ENCODE measurements at regions not wholly inside any gene's neighbourhood (a gene's known extent, or its start where the extent isn't known, plus 50 kb on each side); places are given as distances from the start of the nearest gene placed in this dataset.

- Histone ChIP-seq H3K27ac (ENCODE audit: insufficient read depth, low read length) (no peak overlapping the region), H3K36me3 (ENCODE audit: control insufficient read depth, insufficient read depth, low read length) (no peaks in the 10 kb centered on the region), H3K23ac (ENCODE audit: low read depth, low read length) (no peak overlapping the region), H4K5ac (ENCODE audit: low read depth, low read length) (no peak overlapping the region), H3K56ac (ENCODE audit: extremely low read depth, insufficient read depth, low read length) (no peak overlapping the region), H3K18ac (ENCODE audit: low read depth, low read length) (no peak overlapping the region), H2BK15ac (ENCODE audit: low read depth, low read length) (no peak overlapping the region), H2BK5ac (ENCODE audit: low read depth, low read length, poor library complexity, severe bottlenecking) (no peak overlapping the region), H3K9ac (ENCODE audit: low read depth, low read length) (no peak overlapping the region), H4K20me1 (ENCODE audit: insufficient read depth, low read length) (no peaks in the 10 kb centered on the region), H3K9me1 (ENCODE audit: insufficient read depth, low read length) (no peaks in the 10 kb centered on the region), H3K4ac (ENCODE audit: low read depth, low read length) (no peak overlapping the region), H4K91ac (ENCODE audit: insufficient read depth, low read depth, low read length) (no peak overlapping the region), H2AFZ (replicated peaks; ENCODE audit: low read length, poor library complexity) (no peak overlapping the region), H4K8ac (ENCODE audit: low read depth in 2 of 2, low read length in 2 of 2) (no peak overlapping the region), H3K4me3 (ENCODE audit: insufficient read depth, low read depth, low read length) (no peak overlapping the region), H2BK20ac (ENCODE audit: low read depth, low read length) (no peak overlapping the region), H3K14ac (replicated peaks; ENCODE audit: low read depth, low read length) (no peak overlapping the region), H3K79me1 (ENCODE audit: low read depth in 1 of 2, low read length in 2 of 2) (no peaks in the 10 kb centered on the region), H2AK9ac (replicated peaks; ENCODE audit: low read depth, low read length, poor library complexity) (no peak overlapping the region), H2AK5ac (ENCODE audit: low read depth, low read length) (no peak overlapping the region), H3K4me2 (ENCODE audit: low read depth, low read length) (no peak overlapping the region), H3K27me3 (ENCODE audit: control insufficient read depth, insufficient read depth, low read length) (no peaks in the 10 kb centered on the region), H3K4me1 (ENCODE audit: control insufficient read depth, insufficient read depth, low read length) (no peaks in the 10 kb centered on the region), H3K9me3 (ENCODE audit: control insufficient read depth, insufficient read depth, low read length) (no peaks in the 10 kb centered on the region), H2BK120ac (ENCODE audit: low read depth, low read length) (no peak overlapping the region)
- ChIA-PET POLR2A (ENCODE audit: unreplicated experiment) (no interaction called here), CTCF (no interaction called here)
- WGBS, 2 experiments (ENCODE audit: extremely low coverage in 2 of 2, insufficient read length in 1 of 2), result no CpG with 5 or more reads among the region's 6 CpGs
- intact Hi-C loops (cut with micrococcal nuclease) (no loop called here), in situ Hi-C loops (cut with MboI; ENCODE audit: low sequenced_read_pairs) (no loop called here), dilution Hi-C loops (cut with HindIII; ENCODE audit: low sequenced_read_pairs, unreplicated experiment) (no loop called here)
- DNase-seq, result no peak
- BruUV-seq (replicated peaks), result no TSS peak
- TF ChIP-seq MAZ (IDR thresholded peaks at IDR 0.05; ENCODE audit: borderline replicate concordance, low read depth, low read length) (no peak), CHD1 (IDR thresholded peaks at IDR 0.05; ENCODE audit: low read depth, low read length) (no peak), CTCF (conservative IDR thresholded peaks at IDR 0.05; ENCODE audit: low read depth, low read length) (no peak), USF2 (IDR thresholded peaks at IDR 0.05; ENCODE audit: low read depth, low read length) (no peak), MXI1 (IDR thresholded peaks at IDR 0.05; ENCODE audit: borderline replicate concordance, low read depth, low read length) (no peak), ELK1 (IDR thresholded peaks at IDR 0.05; ENCODE audit: borderline replicate concordance, low read depth, low read length) (no peak), MAFK (IDR thresholded peaks at IDR 0.05; ENCODE audit: low read depth, low read length) (no peak), RFX5 (IDR thresholded peaks at IDR 0.05; ENCODE audit: low read depth, low read length) (no peak), POLR2A (IDR thresholded peaks at IDR 0.05; ENCODE audit: low read depth, low read length) (no peak)
- no peak for ATAC-seq (ENCODE audit: low read depth)
These were observed 220.7 kb upstream of the TMEM161B start for GRCh38 chr5:88489364-88489763.

Data from IMR-90 (cell line).